NCI-H82 treated with DMSO at 0.1 percent for 48 hours (cell line): ENCODE measurements at regions not wholly inside any gene's neighbourhood (a gene's known extent, or its start where the extent isn't known, plus 50 kb on each side); places are given as distances from the start of the nearest gene placed in this dataset.
"Not testable (repeated sequence)": the region's sequence is repeated elsewhere in the genome, so short reads cannot be mapped to it uniquely, and the experiment has no call there.

Experiments
- DNase-seq: peaks from one replicate; lab custom pipeline; 2025; ENCODE audit not compliant: unreplicated experiment; lab: John Stamatoyannopoulos, UW

- DNase-seq: no peak
These were observed 92.3 kb downstream of the BLID start for GRCh38 chr11:122023614-122024250.

DNA sequence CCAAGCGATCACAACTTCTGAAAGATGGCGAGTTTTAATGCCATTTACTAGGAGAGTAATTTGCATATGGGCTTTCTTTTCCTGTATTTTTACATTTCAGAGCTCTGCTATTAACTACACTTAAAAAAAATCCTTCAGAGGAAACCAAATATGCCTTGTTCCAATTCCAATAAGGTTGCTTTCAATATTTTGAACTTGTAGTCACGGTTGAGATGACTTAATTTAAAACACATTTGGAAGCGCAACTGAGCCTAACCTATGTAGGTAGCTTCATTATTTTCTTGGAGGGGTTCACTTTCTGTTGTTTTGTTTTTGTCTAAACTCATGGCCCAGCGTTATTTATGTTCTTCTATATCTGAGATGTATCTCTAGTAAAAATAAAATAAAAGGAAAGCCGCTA lies 93.4 kb downstream of the BLID start:
- DNase-seq: no peak

DNA sequence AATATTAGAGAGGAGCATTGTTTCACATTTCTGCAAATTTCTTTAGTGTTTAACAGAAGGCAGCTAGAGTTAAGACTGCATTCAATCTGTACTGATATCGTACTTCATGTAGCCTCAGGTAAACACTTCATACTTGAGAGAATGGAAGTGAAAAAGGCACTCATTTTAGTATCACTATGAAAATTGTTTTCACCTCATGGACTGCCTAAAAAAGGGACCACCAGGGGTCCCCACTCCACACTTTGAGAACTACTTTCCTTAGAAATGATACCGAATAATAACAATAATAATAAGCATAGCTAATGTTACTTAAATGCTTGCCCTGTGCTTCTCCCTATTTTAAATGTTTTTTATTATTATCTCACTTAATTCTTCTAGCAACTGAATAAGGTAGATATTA lies 95.1 kb downstream of the BLID start:
- no peak for DNase-seq

DNA sequence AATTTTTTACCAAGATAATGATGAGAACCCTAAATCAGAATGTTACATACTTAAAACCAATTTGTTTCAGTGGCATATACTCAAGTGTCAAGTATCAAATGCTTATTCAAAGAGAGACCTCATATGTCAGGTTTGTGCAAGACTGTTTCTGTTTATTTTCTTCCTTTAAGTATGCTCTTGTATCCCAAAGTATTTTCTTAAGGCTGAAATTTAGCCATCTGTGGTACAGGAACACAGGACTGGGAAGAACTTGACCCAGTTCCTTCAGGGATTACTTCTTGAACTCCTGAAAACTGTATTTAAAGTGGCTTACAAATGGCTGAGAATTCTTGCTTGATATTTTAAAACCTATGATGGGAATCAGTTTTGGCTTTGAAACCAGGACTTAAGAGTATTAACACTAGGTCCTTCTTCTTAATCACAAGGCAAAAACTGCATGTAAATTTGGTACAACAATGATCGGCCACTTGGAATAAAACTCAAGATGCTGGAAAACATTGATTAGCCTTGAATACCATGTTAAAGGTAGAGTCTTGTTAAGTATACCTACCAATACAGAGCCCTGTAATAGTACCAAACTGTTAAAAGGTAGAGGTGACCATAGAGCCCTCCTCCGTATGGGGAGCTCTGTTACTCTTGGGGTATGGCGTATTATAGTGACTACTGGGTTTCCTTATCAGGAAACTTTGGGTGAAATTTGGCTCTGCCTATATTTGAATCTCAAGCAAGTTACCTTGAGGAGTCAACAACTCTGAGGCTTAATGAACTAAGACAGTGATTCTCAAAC lies 95.9 kb downstream of the BLID start:
- no peak for DNase-seq

DNA sequence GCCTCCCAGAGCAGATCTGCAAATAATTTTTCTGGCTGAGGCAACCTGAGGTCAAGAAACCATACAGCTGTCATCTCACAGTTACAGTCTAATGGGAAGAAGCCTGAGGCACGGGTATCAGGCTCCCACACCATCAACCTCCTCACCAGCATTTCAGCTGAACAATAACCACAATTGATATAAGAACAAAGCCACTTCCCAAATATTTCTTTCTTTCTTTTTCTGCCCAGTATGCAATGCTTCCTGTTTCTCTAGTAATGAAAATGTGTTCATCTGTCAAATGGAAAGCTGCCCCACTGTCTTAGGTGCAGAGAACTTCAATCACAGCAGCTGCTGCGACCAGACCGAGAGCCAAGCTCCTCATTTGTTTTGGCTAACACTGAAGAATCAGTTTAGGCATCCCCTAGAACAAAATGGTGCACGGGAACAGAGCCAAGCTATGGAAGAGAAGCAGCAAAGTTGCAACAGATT lies 108.4 kb downstream of the BLID start:
- no peak for DNase-seq

GRCh38 chr11:122004446-122004845 lies 111.6 kb downstream of the BLID start:
- DNase-seq: no peak

DNA sequence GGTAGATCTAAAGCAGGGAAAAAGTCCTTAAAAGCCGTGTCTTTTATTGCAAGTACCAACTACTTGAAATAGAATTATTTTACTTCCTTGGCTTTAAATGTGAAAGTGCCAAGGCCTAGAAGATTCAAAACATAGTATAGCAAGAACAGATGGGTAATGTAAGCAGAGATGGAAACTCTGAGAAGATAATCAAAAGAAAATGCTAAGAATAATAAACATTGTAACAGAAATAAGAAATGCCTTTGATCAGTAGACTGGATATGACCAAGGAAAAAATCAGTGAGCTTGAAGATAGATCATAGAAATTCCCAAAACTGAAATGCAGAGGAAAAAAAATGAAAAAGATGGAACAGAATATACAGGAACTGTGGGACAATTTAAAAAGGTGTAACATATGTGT lies 113.1 kb downstream of the BLID start:
- no peak for DNase-seq

DNA sequence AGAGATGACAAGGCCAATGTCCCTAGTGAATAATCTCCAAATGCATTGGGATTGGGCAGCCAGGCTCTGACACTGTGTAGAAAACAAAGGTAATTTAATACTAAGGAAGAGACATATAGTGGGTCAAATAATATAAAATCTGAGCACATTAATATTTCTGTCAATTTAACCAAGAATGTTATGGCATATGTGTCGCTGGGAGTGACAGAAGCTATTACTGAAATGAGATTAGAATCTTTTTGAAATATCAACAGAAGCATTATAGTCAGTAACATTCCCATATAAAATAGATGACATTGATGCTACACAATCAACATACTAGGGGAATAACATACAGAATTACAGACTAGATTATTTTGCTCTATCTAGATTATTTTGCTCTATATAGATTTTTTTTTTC lies 114.0 kb downstream of the BLID start:
- DNase-seq: no peak

DNA sequence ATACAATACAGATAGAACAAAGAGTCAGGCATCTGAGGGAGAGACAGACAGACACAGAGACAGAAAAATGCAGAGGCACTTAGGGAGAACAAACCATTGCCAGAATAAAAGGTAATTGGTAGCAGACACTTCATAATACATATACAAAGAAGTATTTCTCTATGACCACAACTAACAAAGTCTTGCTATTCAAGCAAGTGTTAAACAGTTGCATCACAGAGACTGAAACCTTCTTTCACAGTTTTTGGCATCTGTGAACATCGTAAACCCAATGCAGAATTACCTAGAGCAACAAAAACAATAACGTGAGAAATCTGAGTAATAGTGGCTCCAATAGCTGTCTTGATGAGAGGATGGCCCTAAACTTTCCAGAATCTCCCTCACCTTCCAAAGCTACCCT lies 116.4 kb downstream of the BLID start:
- DNase-seq: no peak

DNA sequence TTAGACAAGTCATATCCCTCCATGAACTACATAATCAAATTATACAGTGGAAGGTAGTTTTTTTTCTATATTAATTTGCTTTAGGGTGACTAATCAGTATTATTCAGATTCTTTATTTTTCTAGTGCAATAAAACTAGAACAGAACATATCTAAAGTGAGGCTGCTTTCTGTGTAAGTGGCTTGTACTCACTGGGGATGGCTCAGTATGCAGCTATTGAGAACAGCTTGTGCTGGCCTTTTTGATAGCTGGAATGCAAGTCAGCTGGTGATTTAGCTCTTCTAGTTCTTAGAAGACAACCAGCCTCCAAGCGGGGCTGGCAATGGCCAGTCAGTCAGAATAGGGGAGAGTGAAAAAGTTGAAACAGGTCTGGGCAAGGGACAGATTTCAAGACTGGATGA lies 119.4 kb downstream of the BLID start:
- no peak for DNase-seq

GRCh38 chr11:121983901-121984300 lies 132.1 kb downstream of the BLID start:
- no peak for DNase-seq

- DNase-seq: not testable (repeated sequence)
These were observed 138.1 kb downstream of the BLID start for GRCh38 chr11:121977914-121978313.

DNA sequence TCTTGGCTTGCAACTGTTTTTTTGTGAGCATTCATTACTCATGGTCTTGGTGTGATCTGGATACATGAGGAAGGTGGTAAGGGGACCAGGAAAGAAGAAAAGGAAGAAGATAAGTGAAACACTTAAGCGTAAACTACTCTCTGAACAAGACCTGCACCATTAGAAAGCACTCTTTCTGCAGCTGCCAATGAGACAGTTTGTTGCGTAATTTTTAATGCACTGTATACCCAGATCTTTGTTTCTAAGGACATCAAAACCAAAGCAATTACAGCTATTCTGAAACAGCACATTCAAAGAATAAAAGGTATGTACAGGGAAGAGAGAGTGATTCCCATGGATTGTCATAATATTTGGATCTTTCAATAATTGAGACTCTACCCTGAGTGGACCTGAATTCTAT lies 147.4 kb downstream of the BLID start:
- no peak for DNase-seq

GRCh38 chr11:121967131-121967704 lies 148.8 kb downstream of the BLID start:
- no peak for DNase-seq

- DNase-seq: no peak
These were observed 150.7 kb downstream of the BLID start for GRCh38 chr11:121965330-121965729.

- no peak for DNase-seq
These were observed 151.4 kb downstream of the BLID start for GRCh38 chr11:121964591-121964990.

DNA sequence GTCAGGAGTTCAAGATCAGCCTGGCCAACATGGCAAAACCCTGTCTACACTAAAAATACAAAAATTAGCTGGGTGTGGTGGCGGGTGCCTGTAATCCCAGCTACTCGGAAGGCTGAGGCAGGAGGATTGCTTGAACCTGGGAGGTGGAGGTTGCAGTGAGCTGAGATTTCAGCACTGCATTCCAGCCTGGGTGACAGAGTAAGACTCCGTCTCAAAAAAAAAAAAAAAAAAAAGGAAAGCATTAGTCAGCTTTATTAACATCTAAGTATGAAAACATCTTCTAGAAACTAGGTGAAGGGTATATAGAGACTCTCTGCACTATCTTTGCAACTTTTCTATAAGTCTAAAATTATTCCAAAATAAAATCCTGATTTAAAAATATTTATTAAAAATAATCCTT lies 152.2 kb downstream of the BLID start:
- DNase-seq: not testable (repeated sequence)

- DNase-seq: no peak
These were observed 154.7 kb downstream of the BLID start for GRCh38 chr11:121961321-121961801.

DNA sequence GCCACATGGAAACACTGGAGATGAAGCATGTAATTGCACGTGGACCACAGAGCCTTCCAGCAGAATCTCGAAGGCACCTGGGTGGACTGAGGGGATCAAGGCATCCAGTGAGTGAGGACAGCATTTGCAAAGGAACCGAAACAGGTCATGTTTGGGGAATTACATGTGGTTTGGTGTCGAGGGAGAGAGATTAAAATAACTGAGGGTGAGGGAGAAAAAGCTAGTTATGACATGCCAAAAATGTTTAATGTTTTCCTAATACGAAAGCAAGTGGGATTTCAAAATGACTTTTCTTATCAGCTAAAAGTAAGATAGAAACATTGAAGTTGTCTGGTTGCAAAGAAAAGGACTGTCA lies 157.1 kb downstream of the BLID start:
- no peak for DNase-seq

DNA sequence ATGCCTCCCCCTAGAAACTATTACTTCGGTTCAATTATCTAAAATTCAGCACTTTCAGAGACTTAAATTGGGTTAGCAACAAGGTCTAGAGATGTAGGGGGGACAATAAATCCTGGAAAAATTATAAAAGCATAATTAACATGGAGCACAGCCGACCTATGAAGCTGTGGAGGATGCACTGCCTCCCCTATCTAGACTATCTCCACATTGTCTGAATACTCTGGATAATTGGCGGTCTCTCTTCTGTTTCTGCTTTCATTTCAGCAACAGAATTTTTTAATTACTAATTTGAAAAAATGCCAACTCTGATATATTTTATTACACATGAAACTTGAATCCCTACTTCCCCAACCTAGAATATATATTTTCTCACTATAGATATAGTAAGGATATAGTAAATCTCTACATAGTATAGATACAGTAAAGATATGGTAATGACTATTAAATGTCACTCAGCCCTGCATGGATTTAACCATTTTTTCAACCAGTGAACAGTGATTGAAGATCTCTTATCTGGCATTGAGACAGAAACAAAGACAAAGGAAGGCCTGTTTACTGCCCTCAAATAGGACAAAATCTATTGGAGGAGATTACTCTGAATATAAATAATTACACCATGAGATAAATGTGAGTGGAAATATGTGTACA lies 157.6 kb downstream of the BLID start:
- no peak for DNase-seq

- DNase-seq: no peak
These were observed 162.9 kb downstream of the BLID start for GRCh38 chr11:121953122-121953521.

GRCh38 chr11:121950160-121950559 lies 165.9 kb downstream of the BLID start:
- DNase-seq: no peak
